Stomach (tissue), 4 donors: ENCODE measurements at regions not wholly inside any gene's neighbourhood (a gene's known extent, or its start where the extent isn't known, plus 50 kb on each side); places are given as distances from the start of the nearest gene placed in this dataset.

ENCODE experiments used
- CTCF ChIP-seq, 7 experiments: fragments of 450-650 bp in 4 of 7; fragments of 200-600 bp in 3 of 7; sonication (generic) in 3 of 7; IDR thresholded peaks; one replicate each; pipeline ENCODE4 v1.5.1; 2016 to 2019; ENCODE audit warnings: antibody characterized with exemption in 7 of 7, control low read depth in 2 of 7, mild to moderate bottlenecking in 1 of 7
- EP300 ChIP-seq: sonication (generic); formaldehyde crosslinking; IDR thresholded peaks from one replicate; pipeline ENCODE4 v1.6.1; 2017; ENCODE audit warnings: antibody characterized with exemption
- POLR2A ChIP-seq, 4 donors: fragments of 450-650 bp; IDR thresholded peaks; one replicate each; pipeline ENCODE4 v1.6.1; 2016; ENCODE audit warnings: antibody characterized with exemption in 4 of 4, control low read depth in 2 of 4, mild to moderate bottlenecking in 1 of 4, moderate library complexity in 1 of 4
- POLR2AphosphoS5 ChIP-seq, 3 donors: sonication (generic); formaldehyde crosslinking; IDR thresholded peaks; one replicate each; pipeline ENCODE4 v1.6.1; 2016; ENCODE audit warnings: antibody characterized with exemption in 3 of 3

- TF ChIP-seq POLR2A (IDR thresholded peaks at IDR 0.05), result no peak
- TF ChIP-seq CTCF (IDR thresholded peaks at IDR 0.05), result no peak
- no peak for TF ChIP-seq EP300
- no peak for TF ChIP-seq POLR2AphosphoS5 (IDR thresholded peaks at IDR 0.05)
These were observed 191.8 kb upstream of the LRFN2 start for GRCh38 chr6:40778918-40779317.
